ENCODE measurements at regions not wholly inside any gene's neighbourhood (a gene's known extent, or its start where the extent isn't known, plus 50 kb on each side); places are given as distances from the start of the nearest gene placed in this dataset.

GRCh38 chr2:15768142-15768541, 172.2 kb upstream of the MYCN start:
- ChIA-PET POLR2A (no interaction called here), CTCF (no interaction called here)
- H3K9me3 ChIP-seq, result no peaks in the 10 kb centered on the region
- no peak for TF ChIP-seq CTCF (IDR thresholded peaks at IDR 0.05; ENCODE audit: insufficient read depth in 1 of 2, low read depth in 1 of 2, low read length in 1 of 2, severe bottlenecking in 1 of 2, unreplicated experiment in 1 of 2)
- DNase-seq, result no peak
- peaks cover 53% of the 10 kb centered on the region for H3K4me1 ChIP-seq
- H3K9me3 Mint-ChIP-seq (ENCODE audit: unreplicated experiment), result no peaks in the 10 kb centered on the region
- no peaks in the 10 kb centered on the region for H3K27me3 ChIP-seq (replicated peaks; ENCODE audit: control insufficient read depth, insufficient read depth, low read length)
- H3K27ac Mint-ChIP-seq (ENCODE audit: unreplicated experiment), result no peak overlapping the region
- H3K4me3 ChIP-seq (ENCODE audit: low read depth, low read length), result no peak overlapping the region
- no TSS peak for BruUV-seq (replicated peaks)
- H3K27me3 Mint-ChIP-seq (ENCODE audit: insufficient read depth, unreplicated experiment), result no peaks in the 10 kb centered on the region
- H3K4me3 Mint-ChIP-seq (ENCODE audit: unreplicated experiment), result peak overlapping the region; percentile 50
- peaks cover 16% of the 10 kb centered on the region for H3K36me3 Mint-ChIP-seq (ENCODE audit: insufficient read depth, unreplicated experiment)
- H3K4me1 Mint-ChIP-seq (ENCODE audit: low read depth, unreplicated experiment), result peaks cover 65% of the 10 kb centered on the region
- no peaks in the 10 kb centered on the region for H3K36me3 ChIP-seq (ENCODE audit: control insufficient read depth, insufficient read depth, low read length)
- intact Hi-C loops (cut with micrococcal nuclease; ENCODE audit: unreplicated experiment), result loop anchor here (5.0 kb wide), 2 partner anchors 101 to 624 kb away; no protein-coding TSS in a partner anchor

DNA sequence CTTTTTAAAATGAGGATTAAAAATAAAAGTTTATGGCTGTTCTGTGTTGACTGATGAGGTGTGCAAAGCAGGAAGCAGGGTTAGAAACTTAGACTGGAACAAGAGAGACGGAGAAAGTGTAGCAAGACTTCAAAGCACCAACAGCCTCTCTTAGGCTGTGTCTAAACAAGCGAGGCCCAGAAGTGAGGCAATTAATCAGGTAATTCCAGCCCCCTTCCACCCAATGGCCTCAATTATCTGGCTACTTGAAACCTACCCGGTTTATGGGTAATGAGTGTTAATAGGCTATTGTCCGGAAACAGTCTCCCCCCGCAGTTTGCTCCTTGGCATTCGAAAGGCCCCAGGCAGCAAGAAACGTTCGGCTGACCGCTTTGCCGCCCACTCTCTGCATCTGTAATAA, 171.7 kb upstream of the MYCN start:
- H3K36me3 Mint-ChIP-seq (ENCODE audit: insufficient read depth, unreplicated experiment), result peaks cover 16% of the 10 kb centered on the region
- BruUV-seq (replicated peaks), result no TSS peak
- no peak overlapping the region for H3K27ac Mint-ChIP-seq (ENCODE audit: unreplicated experiment)

GRCh38 chr2:15769235-15769634, 171.1 kb upstream of the MYCN start:
- BruUV-seq (replicated peaks), result no TSS peak

More for the DNA sequence above, 171.7 kb upstream of the MYCN start:
- Mint-ChIP-seq H3K4me3 (ENCODE audit: unreplicated experiment) (no peak overlapping the region), H3K4me1 (ENCODE audit: low read depth, unreplicated experiment) (peaks cover 65% of the 10 kb centered on the region), H3K9me3 (ENCODE audit: unreplicated experiment) (no peaks in the 10 kb centered on the region), H3K27me3 (ENCODE audit: insufficient read depth, unreplicated experiment) (no peaks in the 10 kb centered on the region)
- Histone ChIP-seq H3K9me3 (no peaks in the 10 kb centered on the region), H3K4me3 (ENCODE audit: low read depth, low read length) (no peak overlapping the region), H3K27me3 (replicated peaks; ENCODE audit: control insufficient read depth, insufficient read depth, low read length) (no peaks in the 10 kb centered on the region), H3K36me3 (ENCODE audit: control insufficient read depth, insufficient read depth, low read length) (no peaks in the 10 kb centered on the region), H3K4me1 (peaks cover 48% of the 10 kb centered on the region)
- ChIA-PET CTCF (no interaction called here), POLR2A (no interaction called here)
- TF ChIP-seq CTCF (IDR thresholded peaks at IDR 0.05; ENCODE audit: insufficient read depth in 1 of 2, low read depth in 1 of 2, low read length in 1 of 2, severe bottlenecking in 1 of 2, unreplicated experiment in 1 of 2), result no peak
- no peak for DNase-seq
- intact Hi-C loops (cut with micrococcal nuclease; ENCODE audit: unreplicated experiment), result loop anchor here (5.0 kb wide), 2 partner anchors 101 to 624 kb away; no protein-coding TSS in a partner anchor

More at GRCh38 chr2:15769235-15769634, 171.1 kb upstream of the MYCN start:
- Histone ChIP-seq H3K9me3 (no peaks in the 10 kb centered on the region), H3K4me3 (ENCODE audit: low read depth, low read length) (no peak overlapping the region), H3K36me3 (ENCODE audit: control insufficient read depth, insufficient read depth, low read length) (no peaks in the 10 kb centered on the region), H3K4me1 (peaks cover 44% of the 10 kb centered on the region), H3K27me3 (replicated peaks; ENCODE audit: control insufficient read depth, insufficient read depth, low read length) (no peaks in the 10 kb centered on the region)
- intact Hi-C loops (cut with micrococcal nuclease; ENCODE audit: unreplicated experiment), result loop anchor here (5.0 kb wide), 2 partner anchors 102 to 623 kb away; no protein-coding TSS in a partner anchor
- Mint-ChIP-seq H3K27ac (ENCODE audit: unreplicated experiment) (peak overlapping the region; percentile 53), H3K27me3 (ENCODE audit: insufficient read depth, unreplicated experiment) (no peaks in the 10 kb centered on the region), H3K9me3 (ENCODE audit: unreplicated experiment) (no peaks in the 10 kb centered on the region), H3K4me1 (ENCODE audit: low read depth, unreplicated experiment) (peaks cover 60% of the 10 kb centered on the region), H3K4me3 (ENCODE audit: unreplicated experiment) (no peak overlapping the region), H3K36me3 (ENCODE audit: insufficient read depth, unreplicated experiment) (peaks cover 16% of the 10 kb centered on the region)
- ChIA-PET CTCF (no interaction called here), POLR2A (no interaction called here)
- no peak for DNase-seq
- TF ChIP-seq CTCF (IDR thresholded peaks at IDR 0.05; ENCODE audit: insufficient read depth in 1 of 2, low read depth in 1 of 2, low read length in 1 of 2, severe bottlenecking in 1 of 2, unreplicated experiment in 1 of 2), result no peak
